SK-N-MC (cell line): ENCODE measurements at regions not wholly inside any gene's neighbourhood (a gene's known extent, or its start where the extent isn't known, plus 50 kb on each side); places are given as distances from the start of the nearest gene placed in this dataset.

Experiments used
- EZH2 ChIP-seq: fragments of 200-600 bp; sonication (generic); IDR thresholded peaks from one replicate; pipeline ENCODE4 v1.6.1; 2017; ENCODE audit warnings: antibody characterized with exemption
- FOXP2 ChIP-seq: optimal IDR thresholded peaks from 2 replicates; pipeline ENCODE3; 2011; ENCODE audit warnings: mild to moderate bottlenecking, moderate library complexity; ENCODE audit not compliant: insufficient read depth; ENCODE audit errors: extremely low read length, control extremely low read depth
- POLR2AphosphoS5 ChIP-seq: IDR thresholded peaks from 2 replicates; pipeline ENCODE4 v1.6.1; 2012; ENCODE audit warnings: mild to moderate bottlenecking, low read depth, low read length, borderline replicate concordance

GRCh38 chr11:90449606-90450005, 226.8 kb upstream of the CHORDC1 start:
- TF ChIP-seq POLR2AphosphoS5 (no peak), EZH2 (no peak), FOXP2 (no peak)
